HG03565 (cell line): ENCODE measurements at regions not wholly inside any gene's neighbourhood (a gene's known extent, or its start where the extent isn't known, plus 50 kb on each side); places are given as distances from the start of the nearest gene placed in this dataset.

Experiments used
- ATAC-seq: cut with Tn5 transposase; IDR thresholded peaks from one replicate; pipeline ENCODE4 v1.9.1; 2021; ENCODE audit warnings: mild to moderate bottlenecking, moderate library complexity; ENCODE audit not compliant: unreplicated experiment

DNA sequence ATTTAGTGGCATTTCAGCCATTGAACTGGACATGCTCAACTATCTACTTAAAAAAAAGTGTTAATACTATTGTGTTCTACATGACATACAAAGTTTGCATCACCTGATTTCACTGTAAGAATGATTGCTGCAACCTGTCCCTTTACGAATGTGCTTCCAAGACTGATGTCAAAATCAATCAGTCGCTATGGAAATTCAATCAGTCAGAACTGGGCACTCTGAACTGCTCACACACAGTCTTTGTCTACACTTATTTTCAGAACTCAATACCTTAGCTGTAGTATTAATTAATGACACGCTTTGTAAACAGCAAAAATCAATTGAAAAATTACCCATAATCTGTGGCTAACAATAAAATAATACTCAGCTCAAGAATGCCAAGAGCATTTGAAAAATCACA is 70.3 kb upstream of the KLHL29 start:
- ATAC-seq = no peak

DNA sequence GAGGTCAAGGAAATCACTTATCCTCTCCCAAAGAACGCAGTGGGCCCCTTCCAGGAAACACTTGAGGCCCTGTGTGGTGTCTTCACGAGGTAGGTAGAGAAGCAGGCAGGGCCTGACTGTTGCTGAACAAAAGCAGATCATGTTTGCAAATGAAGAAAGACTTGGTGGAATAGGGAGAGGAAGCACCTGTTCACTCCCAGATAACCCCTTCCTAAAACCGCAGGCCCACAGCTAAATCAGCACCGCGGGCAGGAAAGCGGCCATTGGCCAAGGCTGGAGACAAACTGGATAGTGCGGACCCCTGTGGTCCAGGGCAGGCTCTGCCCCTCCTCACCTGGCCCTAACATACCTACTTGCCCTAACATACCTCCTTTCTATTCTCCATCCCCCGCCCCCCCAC is 64.9 kb upstream of the KLHL29 start:
- ATAC-seq = no peak

DNA sequence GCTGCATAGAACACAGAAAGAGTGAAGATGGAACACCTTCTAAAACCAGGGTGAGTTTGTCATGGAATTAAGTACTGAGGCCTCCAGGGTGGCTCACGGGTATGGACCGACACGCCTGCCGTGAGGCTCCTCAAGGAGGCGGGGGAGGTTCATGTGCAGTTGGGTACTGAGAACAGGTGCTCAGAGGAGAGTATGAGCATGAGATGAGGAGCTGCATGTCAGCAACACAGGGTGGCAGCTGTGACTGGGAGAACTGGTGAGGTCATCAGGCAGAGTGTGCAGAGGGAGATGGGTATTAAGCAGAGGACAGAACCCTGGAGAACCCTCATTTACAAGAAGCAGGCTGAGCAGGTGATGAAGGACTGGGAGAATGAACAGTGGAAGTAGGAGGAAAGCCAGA is 63.2 kb upstream of the KLHL29 start:
- ATAC-seq = no peak

DNA sequence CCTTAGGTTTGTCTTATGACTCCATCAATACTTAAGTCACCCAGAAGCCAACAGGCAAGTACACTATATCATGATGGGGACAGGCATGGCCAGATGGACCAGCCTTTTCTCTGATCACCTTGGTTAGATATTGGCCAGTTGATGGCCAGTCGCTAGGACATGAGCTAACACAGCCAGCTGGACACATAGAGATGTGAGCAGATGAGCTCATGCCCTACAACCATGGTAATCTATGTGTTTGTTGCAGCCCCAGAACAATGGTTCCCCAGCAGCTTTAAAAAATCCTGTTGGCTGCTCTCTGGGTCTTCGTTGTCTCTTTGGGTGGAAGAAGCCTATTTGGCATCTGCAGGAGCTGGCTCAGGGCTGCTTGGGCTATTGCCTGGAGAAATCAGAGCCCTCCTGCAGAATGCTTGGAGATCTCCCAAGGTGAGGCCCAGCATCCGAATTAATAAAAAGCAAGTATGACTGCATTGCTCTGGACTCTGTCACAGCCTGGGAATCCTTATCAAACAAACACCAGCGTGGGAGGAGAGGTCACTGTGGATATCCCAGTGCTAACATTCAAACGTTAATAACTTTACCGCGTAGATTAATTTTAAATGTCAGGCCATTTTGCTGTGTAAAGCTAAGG is 62.3 kb upstream of the KLHL29 start:
- ATAC-seq = no peak

DNA sequence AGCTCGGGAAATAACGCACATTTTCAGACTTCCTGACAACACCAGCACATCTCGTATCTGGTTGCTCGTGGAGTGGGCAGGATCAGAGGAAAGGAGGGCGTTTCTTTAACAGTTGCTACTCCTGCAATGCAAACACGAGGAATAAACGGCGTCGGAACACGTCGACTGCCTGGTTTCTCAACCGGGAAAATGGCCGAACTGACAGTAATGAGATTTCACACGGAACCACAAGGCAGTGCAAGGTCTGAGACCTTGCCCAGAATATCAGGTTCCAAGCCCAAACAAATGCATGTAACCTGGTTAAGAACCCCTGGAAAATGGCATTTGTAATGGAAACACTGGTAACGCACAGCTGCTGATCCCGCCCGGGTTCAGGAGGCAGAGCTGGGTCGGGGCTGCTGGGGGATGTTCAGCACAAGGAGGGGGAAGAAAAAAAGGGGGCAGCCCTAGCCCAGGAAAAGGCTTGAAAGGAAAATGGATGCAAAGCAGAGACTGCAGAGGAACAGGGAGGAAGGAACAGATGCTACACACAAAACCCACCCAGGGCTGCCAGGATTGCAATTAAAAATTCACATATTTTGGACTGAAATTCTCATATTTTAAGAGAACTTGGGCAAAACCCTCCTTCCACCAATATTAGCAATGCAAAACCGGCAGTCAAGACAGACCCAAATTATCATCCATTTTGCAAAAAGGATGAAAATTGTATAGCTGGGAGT is 61.6 kb upstream of the KLHL29 start:
- ATAC-seq = no peak

DNA sequence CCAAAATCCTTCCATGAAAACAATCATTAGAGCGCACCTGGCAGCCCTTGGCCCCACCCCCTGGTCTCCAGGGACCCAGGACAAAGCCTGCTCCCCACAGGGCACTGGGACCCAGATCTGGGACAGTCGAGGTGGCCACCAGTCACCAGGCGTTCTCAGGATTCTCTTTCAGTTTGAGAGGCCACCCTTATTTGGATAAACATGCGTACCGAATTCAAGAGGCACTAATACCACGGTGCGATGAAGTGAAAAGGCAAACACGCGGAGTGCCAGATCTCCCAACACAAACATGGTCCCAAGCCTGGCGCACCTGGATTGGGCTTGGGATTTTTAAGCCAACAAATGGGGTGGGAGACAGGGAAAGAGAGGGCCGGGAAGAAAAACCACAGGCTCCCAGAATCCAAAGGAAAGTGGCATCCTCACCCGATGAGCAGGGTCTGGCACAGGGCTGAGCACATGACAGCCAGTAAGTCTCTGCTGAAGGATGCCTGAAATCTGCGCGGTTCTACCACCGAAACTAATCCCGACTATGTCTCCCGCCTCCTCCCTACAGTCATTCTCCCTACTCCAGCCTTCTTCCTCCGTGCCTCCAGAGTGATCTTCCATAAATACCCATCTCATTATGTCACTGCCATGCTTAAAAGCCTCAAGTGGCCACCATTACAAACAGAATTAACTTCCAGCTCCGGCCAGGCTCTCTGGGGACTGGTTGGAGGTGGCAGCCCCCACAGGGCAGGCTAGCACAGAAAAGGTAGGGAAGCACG is 60.9 kb upstream of the KLHL29 start:
- ATAC-seq = no peak

DNA sequence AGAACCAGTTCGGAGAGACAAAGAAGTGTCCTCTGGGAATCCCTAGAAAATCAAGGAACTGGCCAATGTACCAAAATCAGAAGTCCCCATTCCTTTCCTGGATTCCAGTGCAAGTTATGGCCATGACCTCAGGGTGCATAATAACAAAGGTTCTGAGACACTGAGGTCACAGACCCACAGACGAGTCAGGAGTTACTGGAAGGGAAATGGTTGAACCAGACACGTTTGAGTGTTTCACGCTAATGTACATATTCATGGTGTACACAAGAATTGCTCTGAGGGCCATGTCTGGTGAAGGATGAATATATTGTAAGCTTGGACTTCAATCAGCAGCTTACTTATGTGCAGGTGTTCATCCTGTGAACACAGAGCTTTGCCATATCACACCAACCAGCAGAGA is 58.6 kb upstream of the KLHL29 start:
- no peak for ATAC-seq

DNA sequence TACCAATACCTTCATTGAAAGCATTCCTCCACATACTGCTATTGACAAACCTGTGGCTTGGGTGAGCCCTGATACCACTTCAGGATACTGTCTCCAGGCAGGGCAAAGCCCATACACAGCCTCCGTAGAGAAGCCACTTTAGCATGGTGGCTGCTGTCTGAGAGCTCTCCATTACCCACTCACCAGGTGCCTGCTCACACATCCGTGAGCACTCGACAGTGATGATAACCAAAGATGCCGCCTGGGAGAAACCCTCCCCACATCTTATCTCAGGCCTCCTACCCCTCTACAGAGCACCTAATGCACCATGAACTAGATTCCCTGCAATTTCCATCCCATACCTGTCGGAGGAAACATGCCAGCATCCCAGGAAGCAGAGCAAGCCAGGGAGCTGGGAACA is 57.6 kb upstream of the KLHL29 start:
- no peak for ATAC-seq

DNA sequence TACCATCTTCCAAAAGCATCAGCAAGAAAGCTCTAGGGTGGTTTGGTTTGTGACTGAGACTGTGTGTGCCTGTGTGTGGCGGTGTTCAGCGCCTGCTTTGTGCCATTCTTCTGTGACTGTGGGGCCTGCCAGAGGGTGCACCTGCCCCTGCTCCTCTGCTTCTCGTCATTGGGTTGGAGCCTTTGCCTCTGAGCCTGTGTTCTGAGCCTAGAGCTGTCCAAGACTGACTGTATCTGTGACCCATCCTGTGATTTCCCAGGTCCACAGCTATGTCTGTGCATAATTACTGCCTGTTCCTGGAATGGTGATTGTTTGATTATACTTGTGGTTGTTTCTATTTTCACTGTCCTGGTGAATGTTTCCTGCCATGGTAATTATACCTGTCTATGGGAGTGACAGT is 57.1 kb upstream of the KLHL29 start:
- no peak for ATAC-seq

DNA sequence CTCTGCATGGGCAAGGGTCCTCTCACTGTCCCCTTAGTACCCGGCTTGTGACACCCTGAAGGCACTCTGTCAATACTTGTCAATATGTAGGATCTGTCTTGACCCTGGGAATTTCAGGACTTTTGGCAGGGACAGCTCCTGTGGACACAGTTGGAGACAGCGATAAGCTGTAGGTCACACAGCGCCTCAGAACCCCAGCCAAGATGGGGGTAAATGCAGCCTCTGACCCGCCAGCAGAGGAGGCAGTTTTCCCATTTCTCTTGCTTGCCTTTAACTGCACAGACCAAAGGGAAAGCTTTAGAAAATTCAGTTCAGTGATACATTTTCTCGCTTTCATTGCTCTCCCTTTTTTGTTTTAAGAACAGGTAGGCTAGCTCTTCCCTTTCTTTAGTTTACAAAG is 54.8 kb upstream of the KLHL29 start:
- ATAC-seq = no peak
